ENCODE measurements at regions not wholly inside any gene's neighbourhood (a gene's known extent, or its start where the extent isn't known, plus 50 kb on each side); places are given as distances from the start of the nearest gene placed in this dataset.
"Not testable (repeated sequence)": the region's sequence is repeated elsewhere in the genome, so short reads cannot be mapped to it uniquely, and the experiment has no call there.

GRCh38 chr4:126969360-126970235 lies 663.2 kb upstream of the INTU start:
- DNase-seq = no peak

- no peak for DNase-seq
These were observed 659.6 kb upstream of the INTU start for GRCh38 chr4:126973201-126973600.

- DNase-seq = no peak
These were observed 655.7 kb upstream of the INTU start for GRCh38 chr4:126976850-126977632.

GRCh38 chr4:126986005-126986404 lies 646.8 kb upstream of the INTU start:
- DNase-seq = no peak

GRCh38 chr4:126986828-126987227 lies 645.9 kb upstream of the INTU start:
- DNase-seq = peak; percentile 57

- DNase-seq = no peak
These were observed 640.8 kb upstream of the INTU start for GRCh38 chr4:126991965-126992364.

- DNase-seq = no peak
These were observed 639.8 kb upstream of the INTU start for GRCh38 chr4:126992910-126993309.

GRCh38 chr4:126993351-126993750 lies 639.4 kb upstream of the INTU start:
- no peak for DNase-seq

GRCh38 chr4:126995235-126995634 lies 637.5 kb upstream of the INTU start:
- DNase-seq = no peak

- DNase-seq = no peak
These were observed 632.6 kb upstream of the INTU start for GRCh38 chr4:127000110-127000509.

GRCh38 chr4:127000846-127001245 lies 631.9 kb upstream of the INTU start:
- no peak for DNase-seq

GRCh38 chr4:127001933-127002332 lies 630.8 kb upstream of the INTU start:
- DNase-seq = no peak

- DNase-seq = no peak
These were observed 626.3 kb upstream of the INTU start for GRCh38 chr4:127006446-127006877.

GRCh38 chr4:127007305-127007704 lies 625.5 kb upstream of the INTU start:
- DNase-seq = no peak

- peak; percentile 48 for DNase-seq
These were observed 620.2 kb upstream of the INTU start for GRCh38 chr4:127012549-127012948.

- DNase-seq = no peak
These were observed 617.1 kb upstream of the INTU start for GRCh38 chr4:127015667-127016117.

GRCh38 chr4:127018381-127018780 lies 614.4 kb upstream of the INTU start:
- no peak for DNase-seq

GRCh38 chr4:127020831-127021230 lies 611.9 kb upstream of the INTU start:
- DNase-seq = not testable (repeated sequence)

- DNase-seq = no peak
These were observed 596.5 kb upstream of the INTU start for GRCh38 chr4:127036296-127036695.

- no peak for DNase-seq
These were observed 586.9 kb upstream of the INTU start for GRCh38 chr4:127045861-127046260.

GRCh38 chr4:127047930-127048329 lies 584.8 kb upstream of the INTU start:
- no peak for DNase-seq

- peak; percentile 7 for DNase-seq
These were observed 584.2 kb upstream of the INTU start for GRCh38 chr4:127048376-127049044.

- no peak for DNase-seq
These were observed 583.2 kb upstream of the INTU start for GRCh38 chr4:127049526-127049925.
